WTC11 (cell line): ENCODE measurements at regions not wholly inside any gene's neighbourhood (a gene's known extent, or its start where the extent isn't known, plus 50 kb on each side); places are given as distances from the start of the nearest gene placed in this dataset.

Experiments
- ATAC-seq: fragments of 200-7000 bp; cut with Tn5 transposase; 2 replicates; pipeline ENCODE4 v1.10.0; 2021; ENCODE audit warnings: mild to moderate bottlenecking, moderate library complexity
- CTCF ChIA-PET: fragments of 300-600 bp; sonication (Branson Sonifier 250); formaldehyde crosslinking; loops from one replicate; lab custom pipeline; 2021; ENCODE audit warnings: antibody characterized with exemption; lab: Charles Lee
- POLR2A ChIA-PET: fragments of 350-600 bp; sonication (Branson Sonifier 250); formaldehyde crosslinking; loops from one replicate; lab custom pipeline; 2021; ENCODE audit warnings: antibody characterized with exemption; lab: Charles Lee
- DNase-seq: peaks from one replicate; pipeline ENCODE4 v3.0.0; 2021; ENCODE audit warnings: low spot score
- H3K27ac Mint-ChIP-seq: 2 replicates; pipeline ENCODE4 v1.8.0; 2021; ENCODE audit warnings: mixed read lengths
- H3K27me3 Mint-ChIP-seq: 2 replicates; pipeline ENCODE4 v1.8.0; 2021; ENCODE audit warnings: low read depth, mild to moderate bottlenecking, moderate library complexity, mixed read lengths
- H3K36me3 Mint-ChIP-seq: 2 replicates; pipeline ENCODE4 v1.8.0; 2021; ENCODE audit warnings: mixed read lengths
- H3K4me1 Mint-ChIP-seq: 2 replicates; pipeline ENCODE4 v1.8.0; 2022; ENCODE audit warnings: mixed read lengths
- H3K4me3 Mint-ChIP-seq: 2 replicates; pipeline ENCODE4 v1.8.0; 2021; ENCODE audit warnings: mild to moderate bottlenecking, moderate library complexity, mixed read lengths
- H3K9me3 Mint-ChIP-seq: 2 replicates; pipeline ENCODE4 v1.8.0; 2021; ENCODE audit warnings: mixed read lengths
- ATF1 ChIP-seq: sonication (generic); formaldehyde crosslinking; IDR thresholded peaks from 2 replicates; pipeline ENCODE4 v1.8.1; 2023; ENCODE audit warnings: mild to moderate bottlenecking, moderate library complexity, missing genetic modification reagents
- CREM ChIP-seq: sonication (generic); formaldehyde crosslinking; IDR thresholded peaks from 2 replicates; pipeline ENCODE4 v1.8.1; 2022; ENCODE audit warnings: mild to moderate bottlenecking, missing genetic modification reagents, moderate library complexity
- IRF2 ChIP-seq: sonication (generic); formaldehyde crosslinking; IDR thresholded peaks from 2 replicates; pipeline ENCODE4 v1.8.0; 2022; ENCODE audit warnings: low read depth, missing genetic modification reagents, borderline replicate concordance
- JUN ChIP-seq: sonication (generic); formaldehyde crosslinking; IDR thresholded peaks from 2 replicates; pipeline ENCODE4 v1.8.0; 2023; ENCODE audit warnings: mild to moderate bottlenecking, missing genetic modification reagents
- KAT7 ChIP-seq: sonication (generic); formaldehyde crosslinking; IDR thresholded peaks from 2 replicates; pipeline ENCODE4 v1.8.1; 2023; ENCODE audit warnings: missing genetic modification reagents, mild to moderate bottlenecking, borderline replicate concordance
- MXD4 ChIP-seq: fragments of 250-450 bp; sonication (Bioruptor Pico); IDR thresholded peaks from 2 replicates; pipeline ENCODE4 v1.8.0; 2021; ENCODE audit warnings: mild to moderate bottlenecking, moderate library complexity, borderline replicate concordance
- NFATC4 ChIP-seq: fragments of 250-450 bp; sonication (Bioruptor Pico); IDR thresholded peaks from 2 replicates; pipeline ENCODE4 v1.9.0; 2021; ENCODE audit warnings: mild to moderate bottlenecking
- NFE2L1 ChIP-seq: sonication (generic); formaldehyde crosslinking; IDR thresholded peaks from 2 replicates; pipeline ENCODE4 v1.8.1; 2023; ENCODE audit warnings: missing genetic modification reagents
- RELA ChIP-seq: sonication (generic); formaldehyde crosslinking; IDR thresholded peaks from 2 replicates; pipeline ENCODE4 v1.8.1; 2022; ENCODE audit warnings: missing genetic modification reagents, mild to moderate bottlenecking, borderline replicate concordance
- TCF7 ChIP-seq: sonication (generic); formaldehyde crosslinking; IDR thresholded peaks from 2 replicates; pipeline ENCODE4 v1.8.0; 2022; ENCODE audit warnings: mild to moderate bottlenecking, low read depth, missing genetic modification reagents, moderate library complexity
- ZBTB21 ChIP-seq: sonication (generic); formaldehyde crosslinking; IDR thresholded peaks from 2 replicates; pipeline ENCODE4 v1.8.1; 2023; ENCODE audit warnings: mild to moderate bottlenecking, missing genetic modification reagents, borderline replicate concordance
- ZNF121 ChIP-seq: sonication (generic); formaldehyde crosslinking; IDR thresholded peaks from 2 replicates; pipeline ENCODE4 v1.8.0; 2023; ENCODE audit warnings: missing genetic modification reagents
- ZNF138 ChIP-seq: sonication (generic); formaldehyde crosslinking; conservative IDR thresholded peaks from 2 replicates; pipeline ENCODE4 v1.8.1; 2022; ENCODE audit warnings: mild to moderate bottlenecking, moderate library complexity, missing genetic modification reagents
- TF ChIP-seq, protein P1 (sequence below): fragments of 250-450 bp; sonication (Bioruptor Pico); conservative IDR thresholded peaks from 2 replicates; pipeline ENCODE4 v1.9.0; 2021; ENCODE audit warnings: mild to moderate bottlenecking
- TF ChIP-seq, protein P2 (sequence below): fragments of 250-450 bp; sonication (Bioruptor Pico); IDR thresholded peaks from 2 replicates; pipeline ENCODE4 v2.1.2; 2022; ENCODE audit warnings: mild to moderate bottlenecking, moderate library complexity
- TF ChIP-seq, protein P3 (sequence below): sonication (generic); formaldehyde crosslinking; conservative IDR thresholded peaks from 2 replicates; pipeline ENCODE4 v1.8.1; 2023; ENCODE audit warnings: mild to moderate bottlenecking, low read depth, missing genetic modification reagents, moderate library complexity
- TF ChIP-seq, protein P4 (sequence below): fragments of 250-450 bp; sonication (Bioruptor Pico); IDR thresholded peaks from 2 replicates; pipeline ENCODE4 v1.8.0; 2021; ENCODE audit warnings: mild to moderate bottlenecking
- TF ChIP-seq, protein P5 (sequence below): sonication (generic); formaldehyde crosslinking; IDR thresholded peaks from 2 replicates; pipeline ENCODE4 v1.8.1; 2023; ENCODE audit warnings: mild to moderate bottlenecking, missing genetic modification reagents, borderline replicate concordance
- TF ChIP-seq, protein P6 (sequence below): sonication (generic); formaldehyde crosslinking; IDR thresholded peaks from 2 replicates; pipeline ENCODE4 v1.8.0; 2023; ENCODE audit warnings: mild to moderate bottlenecking, missing genetic modification reagents

DNA sequence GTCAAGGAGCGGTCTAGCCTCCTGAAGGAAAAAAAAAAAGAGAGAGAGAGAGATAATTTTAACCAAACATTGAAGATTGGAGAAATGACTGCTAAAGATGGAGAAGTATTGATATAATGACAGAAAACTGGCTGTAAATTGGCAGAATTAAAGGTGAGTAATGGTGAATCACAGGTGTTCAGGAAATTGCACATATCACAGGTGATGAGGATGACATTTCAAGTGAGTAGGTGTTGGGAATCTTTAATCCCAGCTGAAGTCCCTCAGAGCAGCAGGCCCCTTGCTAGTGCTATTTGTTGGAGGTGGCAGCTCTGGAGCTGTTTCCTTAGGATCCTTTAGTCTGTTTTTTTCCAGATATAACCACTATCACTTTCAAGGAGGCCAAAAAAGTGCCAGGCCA lies 678.4 kb upstream of the VRK2 start:
- TF ChIP-seq, protein P1, sequence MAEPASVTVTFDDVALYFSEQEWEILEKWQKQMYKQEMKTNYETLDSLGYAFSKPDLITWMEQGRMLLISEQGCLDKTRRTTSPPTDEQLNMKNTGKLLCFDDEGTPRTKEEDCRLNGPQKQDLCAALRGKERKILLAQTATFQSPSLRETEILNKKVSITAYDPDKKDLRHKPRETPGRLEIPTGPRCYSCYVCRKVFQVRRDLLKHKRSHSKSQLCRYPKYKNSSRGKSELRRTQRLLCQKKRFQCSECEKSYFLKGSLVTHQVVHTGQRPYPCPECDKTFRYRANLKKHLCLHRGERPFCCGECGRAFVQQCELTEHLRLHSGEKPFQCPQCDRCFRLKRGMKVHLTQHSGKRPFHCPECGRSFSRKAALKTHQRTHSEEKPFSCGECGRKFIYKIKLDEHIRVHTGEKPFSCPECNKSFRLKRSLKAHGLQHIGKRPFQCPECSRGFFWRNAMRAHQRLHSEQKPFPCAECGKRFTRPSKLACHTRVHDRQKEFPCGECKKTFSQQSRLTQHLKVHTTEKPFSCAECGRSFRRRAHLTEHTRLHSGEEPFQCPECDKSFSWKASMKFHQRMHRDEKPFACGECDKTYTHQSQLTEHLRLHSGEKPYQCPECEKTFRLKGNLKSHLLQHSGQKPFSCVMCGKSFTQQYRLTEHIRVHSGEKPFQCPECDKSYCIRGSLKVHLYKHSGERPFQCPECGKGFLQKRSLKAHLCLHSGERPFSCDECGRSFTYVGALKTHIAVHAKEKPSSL (CRISPR knock-in tag): no peak
- TF ChIP-seq, protein P2, sequence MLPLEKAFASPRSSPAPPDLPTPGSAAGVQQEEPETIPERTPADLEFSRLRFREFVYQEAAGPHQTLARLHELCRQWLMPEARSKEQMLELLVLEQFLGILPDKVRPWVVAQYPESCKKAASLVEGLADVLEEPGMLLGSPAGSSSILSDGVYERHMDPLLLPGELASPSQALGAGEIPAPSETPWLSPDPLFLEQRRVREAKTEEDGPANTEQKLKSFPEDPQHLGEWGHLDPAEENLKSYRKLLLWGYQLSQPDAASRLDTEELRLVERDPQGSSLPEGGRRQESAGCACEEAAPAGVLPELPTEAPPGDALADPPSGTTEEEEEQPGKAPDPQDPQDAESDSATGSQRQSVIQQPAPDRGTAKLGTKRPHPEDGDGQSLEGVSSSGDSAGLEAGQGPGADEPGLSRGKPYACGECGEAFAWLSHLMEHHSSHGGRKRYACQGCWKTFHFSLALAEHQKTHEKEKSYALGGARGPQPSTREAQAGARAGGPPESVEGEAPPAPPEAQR: no peak
- TF ChIP-seq, protein P3, sequence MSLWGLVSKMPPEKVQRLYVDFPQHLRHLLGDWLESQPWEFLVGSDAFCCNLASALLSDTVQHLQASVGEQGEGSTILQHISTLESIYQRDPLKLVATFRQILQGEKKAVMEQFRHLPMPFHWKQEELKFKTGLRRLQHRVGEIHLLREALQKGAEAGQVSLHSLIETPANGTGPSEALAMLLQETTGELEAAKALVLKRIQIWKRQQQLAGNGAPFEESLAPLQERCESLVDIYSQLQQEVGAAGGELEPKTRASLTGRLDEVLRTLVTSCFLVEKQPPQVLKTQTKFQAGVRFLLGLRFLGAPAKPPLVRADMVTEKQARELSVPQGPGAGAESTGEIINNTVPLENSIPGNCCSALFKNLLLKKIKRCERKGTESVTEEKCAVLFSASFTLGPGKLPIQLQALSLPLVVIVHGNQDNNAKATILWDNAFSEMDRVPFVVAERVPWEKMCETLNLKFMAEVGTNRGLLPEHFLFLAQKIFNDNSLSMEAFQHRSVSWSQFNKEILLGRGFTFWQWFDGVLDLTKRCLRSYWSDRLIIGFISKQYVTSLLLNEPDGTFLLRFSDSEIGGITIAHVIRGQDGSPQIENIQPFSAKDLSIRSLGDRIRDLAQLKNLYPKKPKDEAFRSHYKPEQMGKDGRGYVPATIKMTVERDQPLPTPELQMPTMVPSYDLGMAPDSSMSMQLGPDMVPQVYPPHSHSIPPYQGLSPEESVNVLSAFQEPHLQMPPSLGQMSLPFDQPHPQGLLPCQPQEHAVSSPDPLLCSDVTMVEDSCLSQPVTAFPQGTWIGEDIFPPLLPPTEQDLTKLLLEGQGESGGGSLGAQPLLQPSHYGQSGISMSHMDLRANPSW: no peak
- TF ChIP-seq, protein P4, sequence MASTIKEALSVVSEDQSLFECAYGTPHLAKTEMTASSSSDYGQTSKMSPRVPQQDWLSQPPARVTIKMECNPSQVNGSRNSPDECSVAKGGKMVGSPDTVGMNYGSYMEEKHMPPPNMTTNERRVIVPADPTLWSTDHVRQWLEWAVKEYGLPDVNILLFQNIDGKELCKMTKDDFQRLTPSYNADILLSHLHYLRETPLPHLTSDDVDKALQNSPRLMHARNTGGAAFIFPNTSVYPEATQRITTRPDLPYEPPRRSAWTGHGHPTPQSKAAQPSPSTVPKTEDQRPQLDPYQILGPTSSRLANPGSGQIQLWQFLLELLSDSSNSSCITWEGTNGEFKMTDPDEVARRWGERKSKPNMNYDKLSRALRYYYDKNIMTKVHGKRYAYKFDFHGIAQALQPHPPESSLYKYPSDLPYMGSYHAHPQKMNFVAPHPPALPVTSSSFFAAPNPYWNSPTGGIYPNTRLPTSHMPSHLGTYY: no peak
- TF ChIP-seq RELA (CRISPR knock-in tag) (no peak), ZNF138 (CRISPR knock-in tag) (no peak), ZBTB21 (CRISPR knock-in tag) (no peak), KAT7 (CRISPR knock-in tag) (no peak), JUN (CRISPR knock-in tag) (no peak), ATF1 (no peak)
- TF ChIP-seq, protein P5, sequence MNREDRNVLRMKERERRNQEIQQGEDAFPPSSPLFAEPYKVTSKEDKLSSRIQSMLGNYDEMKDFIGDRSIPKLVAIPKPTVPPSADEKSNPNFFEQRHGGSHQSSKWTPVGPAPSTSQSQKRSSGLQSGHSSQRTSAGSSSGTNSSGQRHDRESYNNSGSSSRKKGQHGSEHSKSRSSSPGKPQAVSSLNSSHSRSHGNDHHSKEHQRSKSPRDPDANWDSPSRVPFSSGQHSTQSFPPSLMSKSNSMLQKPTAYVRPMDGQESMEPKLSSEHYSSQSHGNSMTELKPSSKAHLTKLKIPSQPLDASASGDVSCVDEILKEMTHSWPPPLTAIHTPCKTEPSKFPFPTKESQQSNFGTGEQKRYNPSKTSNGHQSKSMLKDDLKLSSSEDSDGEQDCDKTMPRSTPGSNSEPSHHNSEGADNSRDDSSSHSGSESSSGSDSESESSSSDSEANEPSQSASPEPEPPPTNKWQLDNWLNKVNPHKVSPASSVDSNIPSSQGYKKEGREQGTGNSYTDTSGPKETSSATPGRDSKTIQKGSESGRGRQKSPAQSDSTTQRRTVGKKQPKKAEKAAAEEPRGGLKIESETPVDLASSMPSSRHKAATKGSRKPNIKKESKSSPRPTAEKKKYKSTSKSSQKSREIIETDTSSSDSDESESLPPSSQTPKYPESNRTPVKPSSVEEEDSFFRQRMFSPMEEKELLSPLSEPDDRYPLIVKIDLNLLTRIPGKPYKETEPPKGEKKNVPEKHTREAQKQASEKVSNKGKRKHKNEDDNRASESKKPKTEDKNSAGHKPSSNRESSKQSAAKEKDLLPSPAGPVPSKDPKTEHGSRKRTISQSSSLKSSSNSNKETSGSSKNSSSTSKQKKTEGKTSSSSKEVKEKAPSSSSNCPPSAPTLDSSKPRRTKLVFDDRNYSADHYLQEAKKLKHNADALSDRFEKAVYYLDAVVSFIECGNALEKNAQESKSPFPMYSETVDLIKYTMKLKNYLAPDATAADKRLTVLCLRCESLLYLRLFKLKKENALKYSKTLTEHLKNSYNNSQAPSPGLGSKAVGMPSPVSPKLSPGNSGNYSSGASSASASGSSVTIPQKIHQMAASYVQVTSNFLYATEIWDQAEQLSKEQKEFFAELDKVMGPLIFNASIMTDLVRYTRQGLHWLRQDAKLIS (CRISPR knock-in tag): no peak

DNA sequence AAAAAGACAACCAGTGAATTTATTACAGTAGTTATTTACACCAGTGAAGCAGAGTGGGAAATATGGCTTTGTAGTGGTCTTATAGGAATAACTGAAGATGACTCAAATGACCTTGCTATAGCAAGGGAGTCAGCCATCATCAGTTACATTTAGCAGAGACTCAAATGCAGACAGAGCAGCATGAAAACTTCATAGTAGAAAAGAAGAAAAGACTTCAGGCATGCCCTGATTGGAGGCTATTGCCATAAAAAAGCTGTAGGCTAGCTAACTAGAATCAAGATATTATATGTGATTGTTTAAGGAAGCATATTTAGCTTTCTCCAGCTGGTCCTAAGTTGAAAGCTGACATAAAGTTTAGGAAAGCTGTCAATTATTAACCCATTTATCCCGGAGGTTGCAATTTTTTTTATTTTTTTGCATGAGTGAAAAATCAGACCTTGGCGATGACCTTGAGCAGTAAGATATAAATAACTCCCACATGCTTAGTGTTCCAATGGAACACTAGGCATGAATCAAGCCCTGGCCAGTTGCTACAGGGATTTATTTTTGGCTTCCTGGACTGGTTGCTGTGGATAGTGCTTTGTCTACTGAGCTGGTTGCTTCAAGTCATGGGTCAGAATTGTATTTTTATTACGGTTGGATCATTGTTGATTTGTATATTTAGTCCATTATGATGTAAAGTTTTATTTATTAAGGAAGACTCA lies 675.6 kb upstream of the VRK2 start:
- Mint-ChIP-seq H3K4me3 (no peak overlapping the region), H3K9me3 (0 out of 2 replicates have a peak, but pooled peaks cover 3% of the 10 kb centered on the region), H3K36me3 (no peaks in the 10 kb centered on the region), H3K27me3 (no peaks in the 10 kb centered on the region), H3K4me1 (no peaks in the 10 kb centered on the region), H3K27ac (no peak overlapping the region)
- CTCF ChIA-PET: no interaction called here
- ATAC-seq (no peak), DNase-seq (no peak)
- POLR2A ChIA-PET: no interaction called here
- TF ChIP-seq TCF7 (CRISPR knock-in tag) (no peak), ZNF121 (no peak), MXD4 (CRISPR knock-in tag) (no peak), CREM (no peak), ZBTB21 (CRISPR knock-in tag) (no peak), NFATC4 (CRISPR knock-in tag) (no peak), IRF2 (CRISPR knock-in tag) (no peak), NFE2L1 (CRISPR knock-in tag) (no peak)
- TF ChIP-seq, protein P6, sequence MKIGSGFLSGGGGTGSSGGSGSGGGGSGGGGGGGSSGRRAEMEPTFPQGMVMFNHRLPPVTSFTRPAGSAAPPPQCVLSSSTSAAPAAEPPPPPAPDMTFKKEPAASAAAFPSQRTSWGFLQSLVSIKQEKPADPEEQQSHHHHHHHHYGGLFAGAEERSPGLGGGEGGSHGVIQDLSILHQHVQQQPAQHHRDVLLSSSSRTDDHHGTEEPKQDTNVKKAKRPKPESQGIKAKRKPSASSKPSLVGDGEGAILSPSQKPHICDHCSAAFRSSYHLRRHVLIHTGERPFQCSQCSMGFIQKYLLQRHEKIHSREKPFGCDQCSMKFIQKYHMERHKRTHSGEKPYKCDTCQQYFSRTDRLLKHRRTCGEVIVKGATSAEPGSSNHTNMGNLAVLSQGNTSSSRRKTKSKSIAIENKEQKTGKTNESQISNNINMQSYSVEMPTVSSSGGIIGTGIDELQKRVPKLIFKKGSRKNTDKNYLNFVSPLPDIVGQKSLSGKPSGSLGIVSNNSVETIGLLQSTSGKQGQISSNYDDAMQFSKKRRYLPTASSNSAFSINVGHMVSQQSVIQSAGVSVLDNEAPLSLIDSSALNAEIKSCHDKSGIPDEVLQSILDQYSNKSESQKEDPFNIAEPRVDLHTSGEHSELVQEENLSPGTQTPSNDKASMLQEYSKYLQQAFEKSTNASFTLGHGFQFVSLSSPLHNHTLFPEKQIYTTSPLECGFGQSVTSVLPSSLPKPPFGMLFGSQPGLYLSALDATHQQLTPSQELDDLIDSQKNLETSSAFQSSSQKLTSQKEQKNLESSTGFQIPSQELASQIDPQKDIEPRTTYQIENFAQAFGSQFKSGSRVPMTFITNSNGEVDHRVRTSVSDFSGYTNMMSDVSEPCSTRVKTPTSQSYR: no peak

More for the DNA sequence above, 678.4 kb upstream of the VRK2 start:
- no peaks in the 10 kb centered on the region for H3K27me3 Mint-ChIP-seq
- ATAC-seq: no peak
- ChIA-PET CTCF (no interaction called here), POLR2A (no interaction called here)
- no peak overlapping the region for H3K4me3 Mint-ChIP-seq
- H3K4me1 Mint-ChIP-seq: no peaks in the 10 kb centered on the region
- no peak overlapping the region for H3K27ac Mint-ChIP-seq
- H3K9me3 Mint-ChIP-seq: 0 out of 2 replicates have a peak, but pooled peaks cover 3% of the 10 kb centered on the region
- no peaks in the 10 kb centered on the region for H3K36me3 Mint-ChIP-seq
- no peak for DNase-seq
